HEK293 (cell line): ENCODE measurements at regions not wholly inside any gene's neighbourhood (a gene's known extent, or its start where the extent isn't known, plus 50 kb on each side); places are given as distances from the start of the nearest gene placed in this dataset.

ENCODE experiments used
- CTCF ChIA-PET: fragments of 350-600 bp; formaldehyde crosslinking; extraction: SDS; loops from one replicate; lab custom pipeline; 2021; ENCODE audit warnings: antibody characterized with exemption; lab: Yijun Ruan, JAX
- POLR2A ChIA-PET: fragments of 300-600 bp; formaldehyde crosslinking; extraction: SDS; loops from one replicate; lab custom pipeline; 2020; ENCODE audit warnings: antibody characterized with exemption, inconsistent platforms; lab: Yijun Ruan, JAX
- H3K27ac ChIP-seq: fragments of 200-500 bp; sonication (Bioruptor generic); 2 replicates; pipeline ENCODE4 v1.5.1; 2014; ENCODE audit warnings: low read depth, low read length, control low read depth, inconsistent platforms; ENCODE audit errors: extremely low read depth
- H3K36me3 ChIP-seq, 2 experiments: fragments of 200-500 bp in 1 of 2; sonication (Bioruptor generic) in 1 of 2; 1 replicate in 1 of 2; 2 replicates in 1 of 2; pipeline ENCODE4 v1.5.1; 2014 to 2017; ENCODE audit warnings: inconsistent platforms in 2 of 2, low read length in 2 of 2; ENCODE audit not compliant: control insufficient read depth in 2 of 2, insufficient read depth in 1 of 2
- H3K4me1 ChIP-seq: fragments of 200-500 bp; sonication (Bioruptor generic); 2 replicates; pipeline ENCODE4 v1.5.1; 2014; ENCODE audit warnings: mild to moderate bottlenecking, low read length, inconsistent platforms; ENCODE audit not compliant: control insufficient read depth, insufficient read depth
- H3K4me3 ChIP-seq: 2 replicates; pipeline ENCODE4 v1.5.1; 2011; ENCODE audit warnings: low read depth, mild to moderate bottlenecking, control low read depth, low read length, moderate library complexity
- H3K9me3 ChIP-seq: fragments of 200-500 bp; sonication (Bioruptor generic); 2 replicates; pipeline ENCODE4 v1.5.1; 2014; ENCODE audit warnings: low read depth, low read length, inconsistent platforms; ENCODE audit not compliant: control insufficient read depth, insufficient read depth
- EGR2 ChIP-seq: fragments of 450-650 bp; formaldehyde crosslinking; IDR thresholded peaks from 2 replicates; pipeline ENCODE4 v1.5.1; 2016; ENCODE audit warnings: low read depth, missing biosample characterization, missing genetic modification characterization
- HOXC10 ChIP-seq: sonication (generic); formaldehyde crosslinking; IDR thresholded peaks from 2 replicates; pipeline ENCODE4 v1.8.1; 2023; ENCODE audit warnings: mild to moderate bottlenecking, missing genetic modification reagents
- KLF8 ChIP-seq: fragments of 450-650 bp; formaldehyde crosslinking; IDR thresholded peaks from 2 replicates; pipeline ENCODE4 v1.5.1; 2016; ENCODE audit warnings: missing biosample characterization, missing genetic modification characterization
- REST ChIP-seq: fragments of 450-650 bp; formaldehyde crosslinking; IDR thresholded peaks from 2 replicates; pipeline ENCODE4 v1.5.1; 2016; ENCODE audit warnings: missing biosample characterization, missing genetic modification characterization
- SCRT2 ChIP-seq: fragments of 450-650 bp; formaldehyde crosslinking; IDR thresholded peaks from 2 replicates; pipeline ENCODE4 v1.5.1; 2016; ENCODE audit warnings: missing biosample characterization, missing genetic modification characterization
- YY2 ChIP-seq: fragments of 450-650 bp; formaldehyde crosslinking; IDR thresholded peaks from 2 replicates; pipeline ENCODE4 v1.5.1; 2016; ENCODE audit warnings: missing biosample characterization, missing genetic modification characterization
- ZNF148 ChIP-seq: fragments of 450-650 bp; formaldehyde crosslinking; IDR thresholded peaks from 2 replicates; pipeline ENCODE4 v1.5.0; 2017; ENCODE audit warnings: missing biosample characterization, missing genetic modification characterization, borderline replicate concordance
- ZNF514 ChIP-seq: fragments of 450-650 bp; formaldehyde crosslinking; IDR thresholded peaks from 2 replicates; pipeline ENCODE4 v1.5.1; 2016; ENCODE audit warnings: missing biosample characterization, missing genetic modification characterization
- ZNF518A ChIP-seq: fragments of 450-650 bp; formaldehyde crosslinking; conservative IDR thresholded peaks from 2 replicates; pipeline ENCODE4 v1.5.1; 2016; ENCODE audit warnings: low read depth, missing biosample characterization, missing genetic modification characterization
- ZNF544 ChIP-seq: fragments of 450-650 bp; formaldehyde crosslinking; IDR thresholded peaks from 2 replicates; pipeline ENCODE4 v1.5.0; 2017; ENCODE audit warnings: missing biosample characterization, missing genetic modification characterization
- ZNF571 ChIP-seq: fragments of 450-650 bp; formaldehyde crosslinking; IDR thresholded peaks from 2 replicates; pipeline ENCODE4 v1.5.0; 2017; ENCODE audit warnings: missing biosample characterization, missing genetic modification characterization
- ZNF701 ChIP-seq: fragments of 450-650 bp; formaldehyde crosslinking; IDR thresholded peaks from 2 replicates; pipeline ENCODE4 v1.5.1; 2016; ENCODE audit warnings: missing biosample characterization, missing genetic modification characterization
- ZNF777 ChIP-seq: fragments of 450-650 bp; formaldehyde crosslinking; IDR thresholded peaks from 2 replicates; pipeline ENCODE4 v1.5.1; 2017; ENCODE audit warnings: missing biosample characterization, missing genetic modification characterization, borderline replicate concordance
- ZXDB ChIP-seq: fragments of 450-650 bp; formaldehyde crosslinking; IDR thresholded peaks from 2 replicates; pipeline ENCODE4 v1.5.1; 2016; ENCODE audit warnings: missing biosample characterization, missing genetic modification characterization

- no peak for TF ChIP-seq HOXC10 (CRISPR knock-in tag)
- TF ChIP-seq SCRT2 (tag by site-specific recombination): no peak
Observed at GRCh38 chr16:66150698-66151482, 215.6 kb upstream of the CDH5 start (continued).

- TF ChIP-seq KLF8 (tag by site-specific recombination) (no peak), ZNF148 (tag by site-specific recombination) (no peak), ZNF571 (no peak), ZNF514 (tag by site-specific recombination) (no peak)
- Histone ChIP-seq H3K4me1 (no peaks in the 10 kb centered on the region), H3K36me3 (no peaks in the 10 kb centered on the region), H3K27ac (no peak overlapping the region), H3K4me3 (no peak overlapping the region), H3K9me3 (no peaks in the 10 kb centered on the region)
- POLR2A ChIA-PET: no interaction called here
- CTCF ChIA-PET: no interaction called here
Observed at GRCh38 chr16:66147291-66147690, 219.2 kb upstream of the CDH5 start.

- H3K4me1 ChIP-seq: no peaks in the 10 kb centered on the region
- ChIA-PET POLR2A (no interaction called here), CTCF (no interaction called here)
- H3K9me3 ChIP-seq: no peaks in the 10 kb centered on the region
- TF ChIP-seq EGR2 (no peak), ZNF518A (tag by site-specific recombination) (no peak), ZNF701 (tag by site-specific recombination) (no peak), REST (tag by site-specific recombination) (no peak), ZNF544 (tag by site-specific recombination) (no peak), ZXDB (tag by site-specific recombination) (no peak), YY2 (tag by site-specific recombination) (no peak), ZNF777 (no peak)
- H3K4me3 ChIP-seq: no peak overlapping the region
- H3K36me3 ChIP-seq: no peaks in the 10 kb centered on the region
- no peak overlapping the region for H3K27ac ChIP-seq
Observed at GRCh38 chr16:66146798-66147197, 219.7 kb upstream of the CDH5 start.
